Tibial nerve (tissue), 4 donors: ENCODE measurements at regions not wholly inside any gene's neighbourhood (a gene's known extent, or its start where the extent isn't known, plus 50 kb on each side); places are given as distances from the start of the nearest gene placed in this dataset.

Experiments used
- DNase-seq, 2 donors: peaks; one replicate each; pipeline ENCODE4 v3.0.0-alpha.2; 2019; ENCODE audit warnings: low spot score in 2 of 2
- H3K27ac ChIP-seq, 4 donors: fragments of 200-600 bp; sonication (generic) in 3 of 4; one replicate each; pipeline ENCODE4 v1.5.1; 2017 to 2019; ENCODE audit warnings: mild to moderate bottlenecking in 1 of 4
- H3K27me3 ChIP-seq, 2 donors: fragments of 200-600 bp; sonication (generic) in 1 of 2; one replicate each; pipeline versions ENCODE4 v1.5.1 to v1.6.0; 2017 to 2019
- H3K36me3 ChIP-seq, 3 donors: fragments of 200-600 bp; sonication (generic); one replicate each; pipeline ENCODE4 v1.5.1; 2018 to 2019
- H3K4me1 ChIP-seq, 4 donors: fragments of 200-600 bp; sonication (generic) in 3 of 4; one replicate each; pipeline ENCODE4 v1.5.1; 2017 to 2019
- H3K4me3 ChIP-seq, 4 donors: fragments of 200-600 bp; sonication (generic) in 3 of 4; one replicate each; pipeline ENCODE4 v1.5.1; 2017 to 2019; ENCODE audit warnings: mild to moderate bottlenecking in 1 of 4, moderate library complexity in 1 of 4
- H3K9me3 ChIP-seq, 4 donors: fragments of 200-600 bp; sonication (generic) in 3 of 4; one replicate each; pipeline ENCODE4 v1.5.1; 2017 to 2019
- CTCF ChIP-seq, 5 experiments: fragments of 200-600 bp in 3 of 5; fragments of 450-650 bp in 2 of 5; sonication (generic) in 3 of 5; IDR thresholded peaks; one replicate each; pipeline ENCODE4 v1.5.1; 2016 to 2019; ENCODE audit warnings: antibody characterized with exemption in 5 of 5, mild to moderate bottlenecking in 3 of 5, moderate library complexity in 2 of 5
- EP300 ChIP-seq, 2 donors: sonication (generic); formaldehyde crosslinking; IDR thresholded peaks; one replicate each; pipeline ENCODE4 v1.6.1; 2017; ENCODE audit warnings: antibody characterized with exemption in 2 of 2, mild to moderate bottlenecking in 1 of 2
- POLR2A ChIP-seq, 2 donors: fragments of 450-650 bp; IDR thresholded peaks; one replicate each; pipeline ENCODE4 v1.6.1; 2017; ENCODE audit warnings: antibody characterized with exemption in 2 of 2, mild to moderate bottlenecking in 2 of 2, moderate library complexity in 2 of 2
- WGBS, 2 donors: methylation state at CpG; one replicate each; pipeline ENCODE4 v1.1.5; 2018; 5-methylcytosine and 5-hydroxymethylcytosine counted together

DNA sequence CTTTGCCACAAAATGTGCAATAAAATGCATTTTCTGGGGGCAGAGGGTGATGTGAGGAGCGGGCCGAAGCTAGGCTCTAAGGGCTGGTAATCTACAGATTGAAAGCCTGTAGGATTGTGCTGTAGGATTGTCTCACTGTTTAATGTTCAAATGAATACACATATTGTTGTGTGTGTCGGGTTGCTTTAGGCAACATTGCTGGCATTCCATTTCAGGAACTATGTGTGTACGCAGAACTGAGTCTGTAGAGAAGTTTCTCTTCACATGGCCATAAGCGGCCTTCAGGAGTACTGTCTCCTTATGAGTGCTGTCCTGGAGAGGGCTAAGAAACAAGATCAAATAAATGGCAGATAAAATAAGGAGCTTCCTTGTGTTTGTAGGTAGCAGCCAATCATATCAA lies 540.2 kb downstream of the GATA3 start:
- no peak for DNase-seq
- Histone ChIP-seq H3K27me3 (no peaks in the 10 kb centered on the region), H3K27ac (no peak overlapping the region), H3K36me3 (no peaks in the 10 kb centered on the region), H3K9me3 (no peaks in the 10 kb centered on the region), H3K4me1 (no peaks in the 10 kb centered on the region), H3K4me3 (no peak overlapping the region)
- TF ChIP-seq POLR2A (IDR thresholded peaks at IDR 0.05) (no peak), CTCF (IDR thresholded peaks at IDR 0.05) (no peak), EP300 (IDR thresholded peaks at IDR 0.05) (no peak)
- 45 to 51% methylated on average over 5 of the region's 5 CpGs for WGBS, 2 donors

DNA sequence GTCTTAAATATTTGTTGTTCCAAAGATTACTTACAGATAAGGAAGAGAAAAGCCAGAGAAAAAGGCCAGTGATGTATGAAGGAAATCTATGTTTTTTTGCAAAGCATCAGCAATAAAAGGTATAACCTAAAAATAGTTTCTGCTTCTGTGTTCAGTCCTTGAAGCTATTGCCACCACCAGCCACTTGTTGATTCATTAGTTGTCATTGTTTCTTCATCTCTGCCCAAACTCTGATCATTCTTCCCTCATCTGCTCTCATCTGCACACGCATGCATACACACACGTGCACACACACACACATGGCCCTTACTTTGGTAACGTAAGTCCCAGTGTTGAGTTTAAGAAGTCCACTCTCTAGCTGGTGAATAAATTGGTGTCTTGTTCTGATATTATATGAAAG lies 540.7 kb downstream of the GATA3 start:
- Histone ChIP-seq H3K27me3 (no peaks in the 10 kb centered on the region), H3K4me3 (no peak overlapping the region), H3K27ac (no peak overlapping the region), H3K9me3 (no peaks in the 10 kb centered on the region), H3K4me1 (no peaks in the 10 kb centered on the region), H3K36me3 (no peaks in the 10 kb centered on the region)
- WGBS, 2 donors = 59 to 65% methylated on average over 3 of the region's 3 CpGs
- TF ChIP-seq EP300 (IDR thresholded peaks at IDR 0.05) (no peak), POLR2A (IDR thresholded peaks at IDR 0.05) (no peak), CTCF (IDR thresholded peaks at IDR 0.05) (no peak)
- no peak for DNase-seq

- no peak overlapping the region for H3K27ac ChIP-seq
- DNase-seq = no peak
- no peaks in the 10 kb centered on the region for H3K36me3 ChIP-seq
- no peaks in the 10 kb centered on the region for H3K4me1 ChIP-seq
- H3K4me3 ChIP-seq = no peak overlapping the region
- no peak for TF ChIP-seq CTCF (IDR thresholded peaks at IDR 0.05)
- no peak for TF ChIP-seq EP300 (IDR thresholded peaks at IDR 0.05)
- no peak for TF ChIP-seq POLR2A (IDR thresholded peaks at IDR 0.05)
- H3K27me3 ChIP-seq = no peaks in the 10 kb centered on the region
- no peaks in the 10 kb centered on the region for H3K9me3 ChIP-seq
- WGBS, 2 donors = 51 to 53% methylated on average over 5 of the region's 5 CpGs
These were observed 542.5 kb downstream of the GATA3 start for GRCh38 chr10:8596929-8597472.

- Histone ChIP-seq H3K4me3 (no peak overlapping the region), H3K4me1 (no peaks in the 10 kb centered on the region), H3K27me3 (no peaks in the 10 kb centered on the region), H3K27ac (no peak overlapping the region), H3K36me3 (no peaks in the 10 kb centered on the region), H3K9me3 (peaks cover 0 to 8% (median 0%) of the 10 kb centered on the region in 4 donors)
- TF ChIP-seq POLR2A (IDR thresholded peaks at IDR 0.05) = no peak
- WGBS, 2 donors = 85 to 89% methylated on average over 3 of the region's 3 CpGs
- no peak for DNase-seq
These were observed 545.7 kb downstream of the GATA3 start for GRCh38 chr10:8600192-8600591.

DNA sequence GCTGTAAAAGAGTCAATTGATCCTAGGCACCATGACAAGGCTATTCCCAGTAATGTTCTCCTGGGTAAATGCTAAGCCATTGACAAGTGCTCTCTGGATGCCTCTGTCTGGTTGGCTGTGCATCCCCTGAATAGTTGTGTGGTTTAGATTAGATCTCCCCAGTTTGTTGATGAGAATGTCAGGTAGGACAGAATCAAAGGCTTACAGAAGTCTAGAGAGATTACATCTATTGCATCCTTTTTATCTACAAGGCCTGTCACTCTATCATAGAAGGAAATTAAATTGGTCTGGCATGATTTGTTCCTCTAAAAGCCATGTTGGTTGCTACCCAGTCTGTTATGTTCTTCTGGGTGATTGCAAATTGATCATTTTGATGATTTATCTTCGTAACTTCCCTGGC lies 548.3 kb downstream of the GATA3 start:
- Histone ChIP-seq H3K27ac (no peak overlapping the region), H3K4me1 (no peaks in the 10 kb centered on the region), H3K4me3 (no peak overlapping the region), H3K9me3 (peaks cover 0 to 12% (median 2%) of the 10 kb centered on the region in 4 donors), H3K27me3 (no peaks in the 10 kb centered on the region), H3K36me3 (no peaks in the 10 kb centered on the region)
- TF ChIP-seq POLR2A (IDR thresholded peaks at IDR 0.05) (no peak), EP300 (IDR thresholded peaks at IDR 0.05) (no peak), CTCF (IDR thresholded peaks at IDR 0.05) (no peak)
- no peak for DNase-seq
- WGBS, 2 donors = 89 to 100% methylated on average over 1 of the region's 1 CpG

- Histone ChIP-seq H3K27ac (no peak overlapping the region), H3K9me3 (peaks cover 0 to 4% (median 0%) of the 10 kb centered on the region in 4 donors), H3K36me3 (no peaks in the 10 kb centered on the region), H3K27me3 (no peaks in the 10 kb centered on the region), H3K4me1 (no peaks in the 10 kb centered on the region), H3K4me3 (no peak overlapping the region)
- no peak for TF ChIP-seq CTCF (IDR thresholded peaks at IDR 0.05)
- no peak for DNase-seq
- 74 to 79% methylated on average over 6 of the region's 6 CpGs for WGBS, 2 donors
These were observed 559.6 kb downstream of the GATA3 start for GRCh38 chr10:8614054-8614565.
